NT2/D1 (cell line): ENCODE measurements at regions not wholly inside any gene's neighbourhood (a gene's known extent, or its start where the extent isn't known, plus 50 kb on each side); places are given as distances from the start of the nearest gene placed in this dataset.
"Not testable (repeated sequence)": the region's sequence is repeated elsewhere in the genome, so short reads cannot be mapped to it uniquely, and the experiment has no call there.

Source experiments
- SUZ12 ChIP-seq: IDR thresholded peaks from 2 replicates; pipeline ENCODE4 v1.6.1; 2011; ENCODE audit not compliant: insufficient read length, insufficient read depth; ENCODE audit errors: extremely low read depth
- YY1 ChIP-seq: IDR thresholded peaks from 2 replicates; pipeline ENCODE4 v1.6.1; 2011; ENCODE audit not compliant: insufficient read length, insufficient read depth
- ZNF274 ChIP-seq: IDR thresholded peaks from 2 replicates; pipeline ENCODE4 v1.6.1; 2011; ENCODE audit warnings: mild to moderate bottlenecking, low read depth, low read length

GRCh38 chr22:47488131-47488530 lies 725.7 kb downstream of the TBC1D22A start:
- not testable (repeated sequence) for TF ChIP-seq ZNF274, YY1, SUZ12
